IMR-90 (cell line): ENCODE measurements at regions not wholly inside any gene's neighbourhood (a gene's known extent, or its start where the extent isn't known, plus 50 kb on each side); places are given as distances from the start of the nearest gene placed in this dataset.

Experiments used
- ATAC-seq: fragments of 200-7000 bp; cut with Tn5 transposase; 2 replicates; pipeline ENCODE4 v1.9.1; 2020; ENCODE audit warnings: low read depth, mild to moderate bottlenecking, moderate library complexity
- BruUV-seq: library from RNA; stranded (reverse); fragments of 400-500 nt; replicated peaks from 2 replicates; lab custom pipeline; 2021; lab: Mats Ljungman, UMichigan
- CTCF ChIA-PET: fragments of 300-600 bp; formaldehyde crosslinking; extraction: SDS; loops from one replicate; lab custom pipeline; 2021; ENCODE audit warnings: antibody characterized with exemption; lab: Yijun Ruan, JAX
- POLR2A ChIA-PET: fragments of 300-600 bp; sonication (Branson Sonifier 250); formaldehyde crosslinking; loops from one replicate; lab custom pipeline; 2022; ENCODE audit warnings: antibody characterized with exemption; ENCODE audit not compliant: unreplicated experiment; lab: Charles Lee
- DNase-seq: peaks from one replicate; pipeline ENCODE4 v3.0.0; 2013
- H2AFZ ChIP-seq: replicated peaks from 2 replicates; pipeline ENCODE3; 2013; ENCODE audit warnings: low read length, mild to moderate bottlenecking; ENCODE audit not compliant: poor library complexity
- H2AK5ac ChIP-seq: 2 replicates; pipeline ENCODE4 v1.6.1; 2013; ENCODE audit warnings: low read depth, low read length, inconsistent platforms
- H2AK9ac ChIP-seq: replicated peaks from 2 replicates; pipeline ENCODE3; 2013; ENCODE audit warnings: mild to moderate bottlenecking, low read depth, low read length, moderate library complexity; ENCODE audit not compliant: poor library complexity
- H2BK120ac ChIP-seq: 2 replicates; pipeline ENCODE4 v1.6.1; 2013; ENCODE audit warnings: low read depth, low read length, inconsistent platforms
- H2BK15ac ChIP-seq: 3 replicates; pipeline ENCODE4 v1.6.1; 2013; ENCODE audit warnings: low read depth, low read length, inconsistent platforms
- H2BK20ac ChIP-seq: 2 replicates; pipeline ENCODE4 v1.6.1; 2013; ENCODE audit warnings: low read depth, mild to moderate bottlenecking, inconsistent platforms, low read length, moderate library complexity
- H2BK5ac ChIP-seq: 2 replicates; pipeline ENCODE4 v1.6.1; 2013; ENCODE audit warnings: mild to moderate bottlenecking, low read depth, low read length, inconsistent platforms; ENCODE audit not compliant: poor library complexity, severe bottlenecking
- H3K14ac ChIP-seq: replicated peaks from 2 replicates; pipeline ENCODE4 v1.6.1; 2013; ENCODE audit warnings: low read depth, low read length, inconsistent platforms
- H3K18ac ChIP-seq: 2 replicates; pipeline ENCODE4 v1.6.1; 2013; ENCODE audit warnings: low read depth, low read length, control low read depth
- H3K23ac ChIP-seq: 2 replicates; pipeline ENCODE4 v1.6.1; 2013; ENCODE audit warnings: low read depth, low read length, inconsistent platforms
- H3K27ac ChIP-seq: 2 replicates; pipeline ENCODE4 v1.5.1; 2013; ENCODE audit warnings: mild to moderate bottlenecking, control low read depth, low read length; ENCODE audit not compliant: insufficient read depth
- H3K27me3 ChIP-seq: 2 replicates; pipeline ENCODE4 v1.6.1; 2013; ENCODE audit warnings: low read length; ENCODE audit not compliant: control insufficient read depth, insufficient read depth
- H3K36me3 ChIP-seq: 2 replicates; pipeline ENCODE4 v1.6.1; 2013; ENCODE audit warnings: low read length, mixed read lengths; ENCODE audit not compliant: control insufficient read depth, insufficient read depth
- H3K4ac ChIP-seq: 2 replicates; pipeline ENCODE4 v1.6.1; 2013; ENCODE audit warnings: low read depth, low read length, inconsistent platforms
- H3K4me1 ChIP-seq: 2 replicates; pipeline ENCODE4 v1.6.1; 2013; ENCODE audit warnings: low read length, mixed read lengths; ENCODE audit not compliant: control insufficient read depth, insufficient read depth
- H3K4me2 ChIP-seq: 2 replicates; pipeline ENCODE4 v1.6.1; 2013; ENCODE audit warnings: low read depth, mild to moderate bottlenecking, control low read depth, low read length, moderate library complexity
- H3K4me3 ChIP-seq: 2 replicates; pipeline ENCODE4 v1.5.1; 2013; ENCODE audit warnings: low read depth, mild to moderate bottlenecking, control low read depth, low read length, moderate library complexity; ENCODE audit not compliant: insufficient read depth
- H3K56ac ChIP-seq: 2 replicates; pipeline ENCODE4 v1.6.1; 2013; ENCODE audit warnings: low read length, inconsistent platforms; ENCODE audit not compliant: insufficient read depth; ENCODE audit errors: extremely low read depth
- H3K79me1 ChIP-seq, 2 experiments: 2 replicates each; pipeline ENCODE4 v1.6.1; 2013; ENCODE audit warnings: low read length in 2 of 2, inconsistent platforms in 1 of 2, low read depth in 1 of 2
- H3K9ac ChIP-seq: 2 replicates; pipeline ENCODE4 v1.6.1; 2013; ENCODE audit warnings: low read depth, low read length, control low read depth
- H3K9me1 ChIP-seq: 2 replicates; pipeline ENCODE4 v1.6.1; 2013; ENCODE audit warnings: low read length, inconsistent platforms; ENCODE audit not compliant: insufficient read depth
- H3K9me3 ChIP-seq: 2 replicates; pipeline ENCODE4 v1.6.1; 2013; ENCODE audit warnings: low read length; ENCODE audit not compliant: control insufficient read depth, insufficient read depth
- H4K20me1 ChIP-seq: 2 replicates; pipeline ENCODE4 v1.6.1; 2013; ENCODE audit warnings: low read length, inconsistent platforms; ENCODE audit not compliant: insufficient read depth
- H4K5ac ChIP-seq: 2 replicates; pipeline ENCODE4 v1.6.1; 2013; ENCODE audit warnings: mild to moderate bottlenecking, low read depth, low read length, control low read depth
- H4K8ac ChIP-seq, 2 experiments: 2 replicates each; pipeline ENCODE4 v1.6.1; 2013; ENCODE audit warnings: low read depth in 2 of 2, low read length in 2 of 2, control low read depth in 1 of 2, inconsistent platforms in 1 of 2
- H4K91ac ChIP-seq: 2 replicates; pipeline ENCODE4 v1.6.1; 2013; ENCODE audit warnings: low read depth, low read length, inconsistent platforms; ENCODE audit not compliant: insufficient read depth
- CEBPB ChIP-seq: IDR thresholded peaks from 2 replicates; pipeline ENCODE4 v1.6.1; 2012; ENCODE audit warnings: low read depth, low read length, improper control_type of control experiment
- MAFK ChIP-seq: IDR thresholded peaks from 2 replicates; pipeline ENCODE4 v1.6.1; 2012; ENCODE audit warnings: low read depth, low read length, improper control_type of control experiment
- NFE2L2 ChIP-seq: fragments of 150-350 bp; IDR thresholded peaks from 2 replicates; pipeline ENCODE4 v1.6.1; 2016; ENCODE audit warnings: low read depth, mild to moderate bottlenecking, low read length
- SMC3 ChIP-seq: fragments of 150-350 bp; IDR thresholded peaks from 2 replicates; pipeline ENCODE4 v1.6.1; 2016; ENCODE audit warnings: low read depth, mild to moderate bottlenecking, antibody characterized with exemption, low read length, moderate library complexity
- USF2 ChIP-seq: fragments of 150-350 bp; IDR thresholded peaks from 2 replicates; pipeline ENCODE4 v1.6.1; 2017; ENCODE audit warnings: mild to moderate bottlenecking, antibody characterized with exemption, low read length, low read depth
- dilution Hi-C: fragments of 300-500 bp; cut with HindIII; formaldehyde crosslinking; loops from one replicate; pipeline ENCODE4 v1.14.3; 2018; ENCODE audit warnings: low sequenced_read_pairs; ENCODE audit not compliant: unreplicated experiment
- in situ Hi-C: fragments of 300-500 bp; cut with MboI; formaldehyde crosslinking; loops from 3 replicates; pipeline ENCODE4 v1.14.3; 2019; ENCODE audit warnings: low sequenced_read_pairs, inconsistent platforms, mixed read lengths
- intact Hi-C: fragments of 100-400 bp; cut with micrococcal nuclease; formaldehyde crosslinking; loops from 2 replicates; pipeline ENCODE4 v1.10.0; 2022

- dilution Hi-C loops (no loop called here), intact Hi-C loops (no loop called here), in situ Hi-C loops (no loop called here)
- Histone ChIP-seq H4K8ac (no peak overlapping the region), H3K79me1 (no peaks in the 10 kb centered on the region), H4K5ac (no peak overlapping the region), H2BK5ac (no peak overlapping the region), H3K56ac (no peak overlapping the region), H3K9me1 (no peaks in the 10 kb centered on the region), H3K23ac (no peak overlapping the region), H3K4me2 (no peak overlapping the region), H2AK9ac (no peak overlapping the region), H3K14ac (no peak overlapping the region), H3K4me3 (no peak overlapping the region), H4K91ac (no peak overlapping the region), H2BK20ac (no peak overlapping the region), H3K4me1 (no peaks in the 10 kb centered on the region), H3K9me3 (no peaks in the 10 kb centered on the region), H3K27ac (no peak overlapping the region), H3K9ac (no peak overlapping the region), H3K18ac (no peak overlapping the region), H2AK5ac (no peak overlapping the region), H3K27me3 (no peaks in the 10 kb centered on the region), H3K36me3 (no peaks in the 10 kb centered on the region), H4K20me1 (no peaks in the 10 kb centered on the region), H2BK15ac (no peak overlapping the region), H3K4ac (no peak overlapping the region), H2BK120ac (no peak overlapping the region), H2AFZ (no peak overlapping the region)
- POLR2A ChIA-PET: no interaction called here
- BruUV-seq: no TSS peak
- CTCF ChIA-PET: interaction anchor here (0.9 kb wide), 1 partner anchor 367 kb away, joined by 4 read pairs; no protein-coding TSS in a partner anchor
- TF ChIP-seq CEBPB (no peak), USF2 (no peak), MAFK (peak; percentile 98), SMC3 (no peak), NFE2L2 (no peak)
- DNase-seq: no peak
- no peak for ATAC-seq
These were observed 901.9 kb downstream of the FAT4 start for GRCh38 chr4:126216611-126217010.
